HS-5 (cell line): ENCODE measurements at regions not wholly inside any gene's neighbourhood (a gene's known extent, or its start where the extent isn't known, plus 50 kb on each side); places are given as distances from the start of the nearest gene placed in this dataset.
"Not testable (repeated sequence)": the region's sequence is repeated elsewhere in the genome, so short reads cannot be mapped to it uniquely, and the experiment has no call there.

Source experiments
- DNase-seq: peaks from one replicate; pipeline ENCODE4 v3.0.0-alpha.2; 2012; ENCODE audit warnings: low read depth

- DNase-seq = no peak
Observed at GRCh38 chr15:53126144-53126543, 336.0 kb upstream of the ONECUT1 start.

- DNase-seq = no peak
Observed at GRCh38 chr15:53122818-53123217, 332.7 kb upstream of the ONECUT1 start.

GRCh38 chr15:53116915-53117314 is 326.8 kb upstream of the ONECUT1 start:
- not testable (repeated sequence) for DNase-seq

- no peak for DNase-seq
Observed at GRCh38 chr15:53116169-53116568, 326.0 kb upstream of the ONECUT1 start.

- DNase-seq = no peak
Observed at GRCh38 chr15:53115563-53115962, 325.4 kb upstream of the ONECUT1 start.

- DNase-seq = no peak
Observed at GRCh38 chr15:53114960-53115359, 324.8 kb upstream of the ONECUT1 start.

GRCh38 chr15:53110999-53111398 is 320.9 kb upstream of the ONECUT1 start:
- no peak for DNase-seq

- DNase-seq = no peak
Observed at GRCh38 chr15:53108319-53108718, 318.2 kb upstream of the ONECUT1 start.

- no peak for DNase-seq
Observed at GRCh38 chr15:53107855-53108254, 317.7 kb upstream of the ONECUT1 start.

- DNase-seq = no peak
Observed at GRCh38 chr15:53106505-53107286, 316.6 kb upstream of the ONECUT1 start.

GRCh38 chr15:53102483-53102882 is 312.3 kb upstream of the ONECUT1 start:
- no peak for DNase-seq

GRCh38 chr15:53080484-53080883 is 290.3 kb upstream of the ONECUT1 start:
- no peak for DNase-seq

- DNase-seq = no peak
Observed at GRCh38 chr15:53074221-53074620, 284.1 kb upstream of the ONECUT1 start.

GRCh38 chr15:53072077-53072476 is 281.9 kb upstream of the ONECUT1 start:
- DNase-seq = peak; percentile 41

GRCh38 chr15:53068636-53069035 is 278.5 kb upstream of the ONECUT1 start:
- no peak for DNase-seq

GRCh38 chr15:53059273-53060043 is 269.3 kb upstream of the ONECUT1 start:
- no peak for DNase-seq

GRCh38 chr15:53046153-53046790 is 256.1 kb upstream of the ONECUT1 start:
- DNase-seq = no peak

GRCh38 chr15:53038655-53038941 is 248.5 kb upstream of the ONECUT1 start:
- DNase-seq = no peak

- DNase-seq = no peak
Observed at GRCh38 chr15:53037904-53038654, 247.9 kb upstream of the ONECUT1 start.

GRCh38 chr15:53036641-53037040 is 246.5 kb upstream of the ONECUT1 start:
- DNase-seq = no peak

- no peak for DNase-seq
Observed at GRCh38 chr15:53034767-53035245, 244.7 kb upstream of the ONECUT1 start.

GRCh38 chr15:53033709-53034108 is 243.6 kb upstream of the ONECUT1 start:
- DNase-seq = no peak
